HG02571 (cell line): ENCODE measurements at regions not wholly inside any gene's neighbourhood (a gene's known extent, or its start where the extent isn't known, plus 50 kb on each side); places are given as distances from the start of the nearest gene placed in this dataset.

ENCODE experiments used
- ATAC-seq: cut with Tn5 transposase; IDR thresholded peaks from one replicate; pipeline ENCODE4 v1.9.1; 2021; ENCODE audit warnings: mild to moderate bottlenecking, moderate library complexity; ENCODE audit not compliant: unreplicated experiment

DNA sequence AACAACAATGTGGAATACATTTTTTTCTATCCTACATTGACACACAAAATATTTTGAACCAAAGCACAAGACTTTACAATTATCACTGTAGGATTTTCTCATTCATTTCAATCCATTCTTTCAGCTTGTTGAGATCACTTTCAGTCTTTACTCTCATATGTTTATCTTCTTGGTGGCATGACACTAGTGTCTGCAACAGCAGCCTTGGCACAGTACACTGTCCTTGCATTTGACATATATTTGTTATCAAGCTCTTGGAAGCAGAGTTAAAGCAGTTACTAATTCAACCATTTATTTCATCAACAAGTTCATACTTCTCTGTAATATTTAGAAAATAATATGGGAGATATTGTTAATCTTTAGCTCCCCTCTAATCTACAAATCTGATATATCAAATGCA is 922.4 kb upstream of the ADGRL2 start:
- no peak for ATAC-seq

DNA sequence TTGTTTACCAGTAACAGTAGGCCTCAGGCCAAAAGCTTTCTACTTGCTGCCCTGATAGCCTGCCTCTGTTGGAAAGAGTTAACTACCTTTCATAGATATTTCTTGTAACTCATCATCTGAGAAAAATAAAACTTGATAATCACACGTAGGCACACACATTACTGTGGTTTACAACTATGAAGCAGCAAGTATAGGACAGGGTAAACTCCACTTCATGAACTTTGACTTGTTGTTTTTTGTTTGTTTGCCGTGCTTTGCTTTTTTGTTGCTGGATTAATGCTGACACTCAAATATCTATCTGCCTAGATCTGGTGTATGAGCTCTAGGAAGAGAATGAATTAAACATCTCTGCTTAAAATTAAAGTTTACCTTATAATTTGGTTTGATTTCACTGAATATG is 924.7 kb upstream of the ADGRL2 start:
- ATAC-seq, result no peak

- ATAC-seq, result no peak
Measured at GRCh38 chr1:80869299-80869698, 931.4 kb upstream of the ADGRL2 start.

DNA sequence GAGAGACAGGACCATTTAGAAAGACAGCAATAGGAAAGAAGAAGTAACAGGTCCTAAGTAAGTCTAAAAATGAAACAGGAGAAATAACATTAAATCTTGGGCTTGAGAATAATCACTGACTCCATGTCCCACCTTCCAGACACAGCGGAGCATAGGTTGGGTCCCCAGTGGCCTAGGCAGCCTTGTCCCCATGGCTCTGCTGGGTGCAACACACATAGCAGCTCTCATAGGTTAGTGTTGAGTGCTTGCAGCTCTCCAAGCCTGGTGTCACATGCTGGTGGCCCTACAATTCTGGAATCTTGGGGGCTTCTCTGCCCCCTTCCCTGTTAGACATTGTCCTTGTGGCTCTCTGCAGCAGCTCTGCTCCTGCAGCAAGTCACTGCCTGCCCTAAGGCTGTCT is 952.8 kb upstream of the ADGRL2 start:
- ATAC-seq, result no peak

DNA sequence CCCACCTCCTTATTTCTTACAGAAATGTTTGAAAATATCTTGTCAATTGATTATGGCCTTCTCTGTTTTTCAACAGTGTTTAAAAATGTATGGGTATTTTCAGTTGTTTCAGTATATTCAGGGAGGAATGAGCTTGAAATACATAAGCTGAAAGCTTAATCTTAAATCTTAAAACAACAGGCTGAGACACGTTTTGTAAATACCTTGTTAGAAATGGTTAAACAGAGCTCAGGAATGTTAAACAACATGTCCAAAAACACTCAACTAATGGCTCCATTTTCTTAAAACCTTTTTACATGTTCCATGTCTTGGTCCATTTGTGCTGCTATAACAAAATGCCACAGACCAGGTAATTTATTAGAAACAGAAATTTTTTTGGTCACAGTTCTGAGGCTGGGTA is 953.8 kb upstream of the ADGRL2 start:
- ATAC-seq, result no peak

DNA sequence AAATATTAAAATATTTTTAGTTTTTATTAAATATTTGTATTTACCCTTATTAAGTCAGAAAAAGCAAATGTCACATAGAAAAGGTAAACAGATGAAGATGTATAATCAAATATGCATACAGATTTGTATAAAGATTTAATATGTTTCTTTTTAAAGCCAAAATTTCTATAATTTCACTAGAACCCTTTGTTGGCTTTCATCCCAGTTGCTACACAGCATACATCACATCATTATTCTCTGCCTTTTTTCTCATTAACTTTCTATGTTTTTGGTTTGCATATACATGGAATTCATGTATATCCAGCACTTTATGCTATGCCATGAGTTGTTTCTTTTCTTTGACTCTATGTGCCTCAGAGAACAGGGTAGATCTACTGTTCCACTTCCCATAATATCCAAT is 957.9 kb upstream of the ADGRL2 start:
- no peak for ATAC-seq

DNA sequence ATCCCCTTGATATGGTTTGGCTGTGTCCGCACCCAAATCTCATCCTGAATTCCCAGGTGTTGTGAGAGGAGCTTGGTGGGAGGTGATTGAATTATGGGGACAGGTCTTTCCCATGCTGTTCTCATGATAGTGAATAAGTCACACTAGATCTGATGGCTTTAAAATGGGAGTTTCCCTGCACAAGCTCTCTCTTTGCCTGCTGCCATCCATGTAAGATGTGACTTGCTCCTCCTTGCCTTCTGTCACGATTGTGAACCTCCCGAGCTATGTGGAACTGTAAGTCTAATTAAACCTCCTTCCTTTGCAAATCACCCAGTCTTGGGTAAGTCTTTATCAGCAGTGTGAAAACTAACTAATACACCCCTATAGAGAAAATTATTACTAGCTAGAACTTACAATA is 959.5 kb upstream of the ADGRL2 start:
- ATAC-seq, result no peak

GRCh38 chr1:80837066-80837465 is 963.7 kb upstream of the ADGRL2 start:
- no peak for ATAC-seq

DNA sequence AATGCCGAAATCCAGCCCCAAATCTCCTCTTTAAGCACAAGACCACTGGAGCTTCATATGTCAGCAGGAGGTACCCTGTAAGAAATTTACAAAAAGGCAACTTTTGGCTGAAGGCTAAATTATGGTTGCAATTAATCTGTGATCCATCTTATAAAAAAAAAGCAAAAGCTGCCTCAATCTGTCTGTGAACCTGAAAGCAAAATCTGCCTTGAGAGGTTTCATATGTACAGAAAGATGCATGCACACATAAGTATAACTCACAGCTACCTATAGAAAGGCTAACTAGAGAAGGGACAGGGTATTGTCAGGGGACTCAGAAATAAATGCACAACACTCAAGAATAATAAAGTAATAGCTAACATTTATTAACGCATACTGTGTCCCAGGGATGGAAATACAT is 964.2 kb upstream of the ADGRL2 start:
- no peak for ATAC-seq

DNA sequence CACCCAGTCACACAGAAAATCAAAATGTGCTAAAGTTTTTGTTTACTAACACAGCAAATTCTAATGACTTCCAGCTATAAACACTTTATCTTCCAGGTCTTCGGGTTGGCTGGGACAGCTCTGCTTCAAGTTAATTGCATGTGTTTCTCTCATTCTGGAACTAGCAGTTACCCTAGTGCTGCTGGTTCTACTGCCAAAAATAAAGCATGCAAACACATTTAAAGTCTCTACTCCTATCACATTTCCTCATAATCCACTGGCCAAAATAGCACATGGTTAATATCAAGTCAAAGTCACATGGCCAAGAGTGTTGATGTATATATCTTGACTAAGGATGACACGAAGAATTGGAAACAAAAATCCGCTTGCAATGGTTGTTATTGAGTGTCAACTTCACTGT is 973.1 kb upstream of the ADGRL2 start:
- no peak for ATAC-seq

DNA sequence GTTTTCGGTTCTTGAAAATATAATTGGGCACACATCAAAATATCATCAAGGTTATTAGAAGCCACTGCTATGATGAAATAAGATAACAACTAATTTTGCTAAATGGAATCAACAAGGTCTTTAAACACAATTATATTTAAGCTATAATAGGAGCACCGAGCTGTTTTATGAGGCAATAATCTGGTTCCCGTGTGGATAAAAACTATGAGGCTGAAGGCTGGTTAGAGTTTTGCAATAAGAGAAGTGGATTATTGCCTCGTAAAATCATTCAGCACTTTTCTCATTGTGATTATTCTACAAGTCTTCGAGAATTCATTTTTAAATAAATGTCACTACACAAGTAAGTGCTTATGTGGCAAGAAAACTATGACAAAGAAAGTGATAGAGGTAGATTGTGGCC is 975.7 kb upstream of the ADGRL2 start:
- ATAC-seq, result no peak

GRCh38 chr1:80818211-80818610 is 982.5 kb upstream of the ADGRL2 start:
- ATAC-seq, result no peak

GRCh38 chr1:80807981-80808380 is 992.8 kb upstream of the ADGRL2 start:
- no peak for ATAC-seq

DNA sequence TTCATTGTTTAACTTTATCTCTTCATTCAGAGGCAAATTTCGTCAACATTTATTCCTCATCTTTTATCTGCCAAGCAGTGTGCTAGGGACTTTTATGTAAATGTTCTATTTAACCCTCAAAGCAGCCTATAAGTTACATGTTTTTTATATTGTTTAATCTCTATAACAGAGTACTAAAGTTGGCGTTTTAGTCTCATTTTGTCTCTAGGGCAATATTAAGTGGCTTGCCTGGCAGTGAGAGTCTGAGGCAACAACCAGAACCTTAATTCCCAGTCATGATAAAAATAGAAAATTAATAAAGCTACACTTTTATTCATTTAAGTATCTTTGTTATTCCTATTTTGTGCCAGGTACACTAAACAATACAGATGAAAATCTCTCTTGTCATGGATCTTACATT is 994.3 kb upstream of the ADGRL2 start:
- no peak for ATAC-seq

DNA sequence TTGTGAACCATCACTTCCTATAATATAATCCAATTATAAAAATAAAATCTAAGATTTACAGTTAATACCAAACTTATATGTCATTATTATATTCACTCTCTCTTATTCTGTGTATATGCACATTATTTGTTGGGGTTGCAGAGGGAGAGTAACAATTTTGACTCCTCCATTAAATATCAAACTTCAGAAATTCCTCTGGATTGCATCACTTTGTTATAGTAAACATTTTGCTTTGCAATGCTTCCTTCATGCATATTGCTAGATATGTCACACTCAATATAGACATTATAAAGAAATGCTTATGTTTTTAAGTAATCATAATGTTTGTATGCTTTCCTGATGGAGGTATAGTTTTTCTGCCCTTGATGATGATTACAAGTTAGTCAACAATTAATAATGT is 999.0 kb upstream of the ADGRL2 start:
- no peak for ATAC-seq

DNA sequence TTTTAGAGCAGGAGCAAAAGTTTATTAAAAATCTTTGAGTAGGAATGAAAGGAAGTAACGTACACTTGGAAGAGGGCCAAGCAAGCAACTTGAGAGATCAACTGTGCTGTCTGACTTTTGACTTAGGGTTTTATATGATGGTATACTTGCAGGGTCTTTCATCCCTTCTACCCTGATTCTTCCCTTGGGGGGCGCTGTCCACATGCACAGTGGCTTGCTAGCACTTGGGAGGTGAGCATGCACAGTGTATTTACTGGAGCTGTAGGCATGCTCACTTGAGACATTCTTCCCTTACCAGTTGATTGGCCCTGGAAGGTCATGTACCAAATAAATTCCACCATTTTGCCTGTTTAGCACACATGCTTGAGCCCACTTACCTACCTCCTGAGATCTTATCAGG is 1001.3 kb upstream of the ADGRL2 start:
- ATAC-seq, result no peak

DNA sequence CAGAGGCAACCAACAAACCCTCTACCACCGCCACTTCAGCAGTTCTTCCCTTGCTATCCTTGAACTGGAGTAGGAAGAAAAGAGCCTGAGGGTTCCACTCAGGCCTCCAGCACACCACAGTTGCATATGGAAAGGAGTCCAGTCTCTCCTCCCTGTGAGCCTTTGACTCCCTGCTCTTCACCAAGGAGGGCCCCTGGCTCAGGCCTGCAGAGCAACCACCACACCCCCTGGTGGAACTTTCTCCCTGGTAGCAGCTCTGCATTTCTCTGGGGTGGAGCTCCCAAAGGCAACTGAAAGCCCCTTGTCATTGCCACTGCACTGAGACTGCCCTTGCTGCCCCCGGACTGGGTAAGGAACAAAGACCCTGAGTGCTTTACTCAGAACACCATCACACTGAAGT is 1021.5 kb upstream of the ADGRL2 start:
- ATAC-seq, result no peak

DNA sequence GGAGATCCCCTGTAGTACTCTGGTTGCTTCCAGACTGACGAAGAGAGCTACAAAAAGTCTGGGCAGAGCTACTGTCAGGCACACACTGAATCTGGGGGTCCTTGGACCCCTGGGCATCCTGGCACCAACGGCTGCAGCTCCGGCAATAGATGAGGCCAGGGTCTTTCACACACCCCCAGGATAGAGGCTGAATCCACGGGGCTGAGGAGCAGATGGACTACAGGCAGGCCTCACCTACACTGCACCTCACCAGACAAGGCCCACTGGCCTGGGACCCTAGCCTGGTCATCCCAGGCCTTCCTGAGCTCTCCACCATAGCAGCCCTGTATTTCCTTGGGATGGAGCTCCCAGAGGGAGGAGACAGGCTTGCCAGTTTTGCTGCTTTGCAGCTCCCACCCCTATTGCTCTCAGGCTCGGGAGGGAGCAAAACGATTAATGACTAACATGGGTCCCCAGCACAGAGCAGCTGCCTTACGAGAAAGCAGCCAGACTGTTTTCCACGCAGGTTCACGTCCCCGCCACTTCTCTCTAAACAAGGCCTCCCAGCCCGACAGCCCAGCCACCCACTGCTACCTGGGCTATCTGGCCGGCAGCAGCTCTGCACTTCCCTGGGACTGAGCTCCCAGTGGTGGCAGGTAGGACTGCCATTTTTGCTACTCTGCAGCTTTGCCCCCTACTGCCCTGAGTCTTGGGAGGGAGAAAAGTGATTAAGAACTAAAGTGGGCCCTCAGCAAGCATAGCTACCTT is 1022.5 kb upstream of the ADGRL2 start:
- no peak for ATAC-seq

DNA sequence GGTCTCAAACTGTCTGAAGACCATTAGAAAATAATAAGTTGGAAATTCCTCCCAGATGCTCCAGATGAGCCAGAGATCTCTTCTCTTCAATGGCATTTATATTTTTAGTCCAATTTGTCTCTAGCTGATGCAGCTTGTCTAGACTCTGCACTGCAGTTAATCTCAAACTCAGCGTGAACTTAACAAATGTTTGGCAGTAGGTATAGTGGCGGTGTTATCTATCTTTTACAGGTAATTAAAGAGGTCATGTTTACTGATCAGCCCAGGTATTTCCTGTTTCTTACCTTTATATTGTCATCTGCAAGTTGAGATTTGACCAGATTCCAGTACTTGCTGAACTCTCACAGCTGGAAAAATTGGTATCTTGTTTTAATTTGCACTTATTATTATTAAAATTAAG is 1024.5 kb upstream of the ADGRL2 start:
- no peak for ATAC-seq

DNA sequence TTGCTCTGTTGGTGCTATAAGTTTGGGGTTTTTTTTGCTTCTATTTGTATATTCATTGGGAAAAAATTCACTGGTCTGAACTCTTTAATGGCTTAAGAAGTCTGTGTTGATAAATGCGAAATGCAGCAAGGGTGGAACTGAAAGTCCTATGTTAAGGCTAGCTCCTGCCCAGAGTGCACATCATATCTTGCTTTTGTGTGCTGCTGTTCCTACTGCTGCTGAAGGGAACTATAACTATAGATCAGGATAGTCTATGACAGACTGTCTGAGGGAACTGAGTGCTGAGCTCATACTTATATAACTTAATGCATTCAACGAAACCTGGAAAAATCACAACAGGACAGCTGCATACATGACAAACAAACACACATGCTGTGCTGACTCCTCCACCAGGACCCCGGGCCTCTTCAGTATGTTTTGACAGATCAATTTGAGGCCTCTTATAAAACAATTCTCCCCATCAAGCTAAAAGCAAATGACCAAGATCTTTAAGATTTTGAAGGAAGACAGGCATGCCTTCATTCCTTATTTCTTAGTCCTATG is 1031.5 kb upstream of the ADGRL2 start:
- ATAC-seq, result no peak

DNA sequence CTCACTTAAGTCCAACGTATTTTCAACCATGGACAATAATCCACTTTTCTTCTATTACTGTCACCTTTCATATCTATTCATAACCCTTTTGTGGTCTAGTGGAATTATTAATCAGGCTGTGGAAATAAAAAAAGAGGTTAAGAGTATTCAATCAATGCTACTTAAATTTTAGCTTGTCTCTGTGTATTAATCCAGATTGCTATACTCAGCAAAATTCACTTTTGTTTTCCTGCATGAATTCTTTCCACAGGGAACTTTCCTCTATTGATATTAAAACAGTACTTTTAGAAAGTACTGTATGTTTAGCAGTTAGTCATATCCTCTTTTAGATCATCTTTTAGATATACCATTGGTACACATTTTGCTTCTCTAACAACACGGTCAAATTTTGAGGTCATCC is 1033.0 kb upstream of the ADGRL2 start:
- ATAC-seq, result no peak

DNA sequence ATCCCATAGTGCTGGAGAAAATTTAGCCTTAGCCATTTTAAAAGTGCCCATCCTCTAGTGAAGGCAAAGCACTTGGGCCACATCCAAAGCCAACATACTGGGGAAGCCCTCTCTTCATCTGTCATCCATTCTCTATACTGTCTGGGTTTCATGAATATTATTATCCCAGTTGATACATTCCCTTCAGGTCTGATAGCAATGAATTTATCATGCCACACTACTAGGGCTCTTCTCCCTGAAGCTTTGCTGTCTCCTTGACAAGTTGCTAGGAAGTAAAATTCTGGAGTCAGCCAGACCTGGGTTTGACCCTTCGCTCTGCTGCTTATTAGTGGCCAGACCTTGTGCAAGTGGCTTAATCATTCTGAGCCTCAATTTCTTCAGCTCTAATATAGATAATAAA is 1041.4 kb upstream of the ADGRL2 start:
- ATAC-seq, result no peak

GRCh38 chr1:80755944-80756343 is 1044.8 kb upstream of the ADGRL2 start:
- ATAC-seq, result no peak
